DND-41 (cell line): ENCODE measurements at regions not wholly inside any gene's neighbourhood (a gene's known extent, or its start where the extent isn't known, plus 50 kb on each side); places are given as distances from the start of the nearest gene placed in this dataset.

Experiments
- ATAC-seq: fragments of 200-7000 bp; cut with Tn5 transposase; 3 replicates; pipeline ENCODE4 v1.9.1; 2021; ENCODE audit warnings: low read depth; ENCODE audit not compliant: insufficient read depth
- DNase-seq: peaks from one replicate; pipeline ENCODE4 v3.0.0-alpha.2; 2020
- H2AFZ ChIP-seq: 2 replicates; pipeline ENCODE4 v1.6.0; 2012; ENCODE audit warnings: low read depth, low read length
- H3K27ac ChIP-seq: 2 replicates; pipeline ENCODE4 v1.5.1; 2012; ENCODE audit warnings: low read length, inconsistent platforms
- H3K27me3 ChIP-seq: fragments of 200-600 bp; sonication (generic); 2 replicates; pipeline ENCODE4 v1.6.0; 2012; ENCODE audit warnings: low read length, mild to moderate bottlenecking, inconsistent platforms; ENCODE audit not compliant: insufficient read depth, poor library complexity
- H3K36me3 ChIP-seq: 2 replicates; pipeline ENCODE4 v1.5.1; 2012; ENCODE audit warnings: low read length, inconsistent platforms; ENCODE audit not compliant: insufficient read depth
- H3K4me1 ChIP-seq: 2 replicates; pipeline ENCODE4 v1.5.1; 2012; ENCODE audit warnings: mild to moderate bottlenecking, low read length; ENCODE audit not compliant: insufficient read depth
- H3K4me2 ChIP-seq: 2 replicates; pipeline ENCODE4 v1.6.0; 2012; ENCODE audit warnings: mild to moderate bottlenecking, moderate library complexity, low read length, inconsistent platforms; ENCODE audit not compliant: insufficient read depth
- H3K4me3 ChIP-seq, 2 experiments: fragments of 200-600 bp in 1 of 2; shearing (Covaris generic) in 1 of 2; 2 replicates each; pipeline ENCODE4 v1.5.1; 2012 to 2016; ENCODE audit warnings: inconsistent platforms in 2 of 2, low read length in 2 of 2, mild to moderate bottlenecking in 2 of 2, low read depth in 1 of 2, moderate library complexity in 1 of 2
- H3K79me2 ChIP-seq: 2 replicates; pipeline ENCODE4 v1.6.0; 2012; ENCODE audit warnings: low read length, inconsistent platforms; ENCODE audit not compliant: insufficient read depth
- H3K9ac ChIP-seq: 2 replicates; pipeline ENCODE4 v1.6.0; 2012; ENCODE audit warnings: low read depth, mild to moderate bottlenecking, inconsistent platforms, low read length, moderate library complexity
- H3K9me3 ChIP-seq: 2 replicates; pipeline ENCODE4 v1.5.1; 2012; ENCODE audit warnings: low read length, moderate library complexity, mild to moderate bottlenecking, inconsistent platforms; ENCODE audit not compliant: insufficient read depth, severe bottlenecking
- H4K20me1 ChIP-seq: 2 replicates; pipeline ENCODE4 v1.6.0; 2012; ENCODE audit warnings: low read length; ENCODE audit not compliant: insufficient read depth
- EZH2 ChIP-seq: IDR thresholded peaks from 3 replicates; pipeline ENCODE4 v1.6.1; 2012; ENCODE audit warnings: borderline replicate concordance, low read depth, mild to moderate bottlenecking, moderate library complexity, low read length, inconsistent platforms; ENCODE audit not compliant: severe bottlenecking
- TF ChIP-seq, protein P1 (sequence below): IDR thresholded peaks from 2 replicates; pipeline ENCODE4 v1.5.1; 2012; ENCODE audit warnings: borderline replicate concordance, low read length, moderate library complexity, mild to moderate bottlenecking; ENCODE audit not compliant: poor library complexity, severe bottlenecking; ENCODE audit errors: extremely low read depth

DNA sequence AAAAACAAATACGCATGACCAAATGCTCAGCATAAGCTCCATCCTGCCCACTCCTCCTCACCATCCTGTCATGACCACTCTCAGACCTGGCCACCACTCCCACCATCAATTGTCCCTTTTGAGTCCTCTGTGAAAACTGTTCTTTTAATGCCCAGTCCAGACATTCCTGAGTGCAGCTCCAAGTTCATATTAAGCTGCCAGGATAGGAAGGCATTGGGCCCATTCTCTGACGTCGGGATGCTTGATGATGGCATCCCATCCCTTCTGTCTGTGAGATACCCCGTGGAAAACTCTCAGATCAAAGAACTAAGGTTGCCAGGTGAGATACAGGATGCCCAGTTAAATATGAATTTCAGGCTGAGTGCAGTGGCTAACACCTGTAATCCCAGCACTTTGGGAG, 89.9 kb upstream of the KIF5B start:
- Histone ChIP-seq H3K27me3 (no peaks in the 10 kb centered on the region), H3K4me1 (peaks cover 7% of the 10 kb centered on the region), H3K4me3 (no peak overlapping the region), H3K9ac (no peak overlapping the region), H3K79me2 (no peaks in the 10 kb centered on the region), H2AFZ (no peak overlapping the region), H3K36me3 (no peaks in the 10 kb centered on the region), H3K9me3 (no peaks in the 10 kb centered on the region), H4K20me1 (no peaks in the 10 kb centered on the region), H3K27ac (no peak overlapping the region), H3K4me2 (no peak overlapping the region)
- TF ChIP-seq, protein P1, sequence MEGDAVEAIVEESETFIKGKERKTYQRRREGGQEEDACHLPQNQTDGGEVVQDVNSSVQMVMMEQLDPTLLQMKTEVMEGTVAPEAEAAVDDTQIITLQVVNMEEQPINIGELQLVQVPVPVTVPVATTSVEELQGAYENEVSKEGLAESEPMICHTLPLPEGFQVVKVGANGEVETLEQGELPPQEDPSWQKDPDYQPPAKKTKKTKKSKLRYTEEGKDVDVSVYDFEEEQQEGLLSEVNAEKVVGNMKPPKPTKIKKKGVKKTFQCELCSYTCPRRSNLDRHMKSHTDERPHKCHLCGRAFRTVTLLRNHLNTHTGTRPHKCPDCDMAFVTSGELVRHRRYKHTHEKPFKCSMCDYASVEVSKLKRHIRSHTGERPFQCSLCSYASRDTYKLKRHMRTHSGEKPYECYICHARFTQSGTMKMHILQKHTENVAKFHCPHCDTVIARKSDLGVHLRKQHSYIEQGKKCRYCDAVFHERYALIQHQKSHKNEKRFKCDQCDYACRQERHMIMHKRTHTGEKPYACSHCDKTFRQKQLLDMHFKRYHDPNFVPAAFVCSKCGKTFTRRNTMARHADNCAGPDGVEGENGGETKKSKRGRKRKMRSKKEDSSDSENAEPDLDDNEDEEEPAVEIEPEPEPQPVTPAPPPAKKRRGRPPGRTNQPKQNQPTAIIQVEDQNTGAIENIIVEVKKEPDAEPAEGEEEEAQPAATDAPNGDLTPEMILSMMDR, result no peak
- no peak for TF ChIP-seq EZH2
- ATAC-seq (no peak), DNase-seq (no peak)

DNA sequence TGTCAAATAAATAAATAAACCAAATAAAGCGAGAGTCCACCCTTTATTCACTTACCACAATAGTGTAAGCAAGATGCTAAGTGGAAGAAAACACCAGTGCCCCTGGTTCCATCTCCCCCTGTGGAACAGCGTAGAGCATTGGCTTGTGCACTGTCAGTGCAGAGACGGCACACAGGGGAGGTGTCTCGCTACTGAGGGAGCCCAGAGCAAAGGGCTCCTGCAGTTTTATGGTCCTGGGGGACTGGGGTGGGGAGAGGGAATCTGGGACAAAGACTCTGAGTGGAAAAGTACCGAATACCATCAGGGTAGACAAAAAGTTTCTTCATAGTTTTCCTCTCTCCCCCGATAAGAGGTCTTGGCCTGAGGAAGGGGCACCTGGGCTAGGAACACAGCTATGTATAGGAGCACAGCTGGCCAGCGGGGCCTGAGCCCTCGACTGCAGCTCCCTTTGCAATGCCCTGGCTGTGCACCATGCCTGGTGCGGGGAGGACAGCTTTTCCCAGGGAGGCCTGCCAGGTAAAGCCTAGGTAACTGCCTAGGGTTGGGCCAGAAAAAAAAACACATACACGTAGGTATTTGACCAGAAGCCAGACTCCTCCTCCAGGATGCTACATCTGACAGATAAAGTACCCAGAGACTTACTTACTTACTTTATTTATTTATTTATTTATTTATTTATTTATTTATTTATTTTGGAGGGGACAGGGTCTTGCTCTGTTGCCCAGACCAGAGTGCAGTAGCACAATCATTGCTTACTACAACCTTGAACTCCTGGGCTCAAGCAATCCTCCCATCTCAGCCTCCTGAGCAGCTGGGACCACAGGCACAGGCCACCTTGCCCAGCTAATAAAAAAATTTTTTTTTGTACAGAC, 88.8 kb upstream of the KIF5B start:
- H2AFZ ChIP-seq, result no peak overlapping the region

GRCh38 chr10:32143302-32143847, 87.2 kb upstream of the KIF5B start:
- Histone ChIP-seq H2AFZ (no peak overlapping the region), H3K4me1 (no peaks in the 10 kb centered on the region), H3K9ac (no peak overlapping the region), H3K27me3 (no peaks in the 10 kb centered on the region), H3K79me2 (no peaks in the 10 kb centered on the region), H3K36me3 (no peaks in the 10 kb centered on the region), H3K4me2 (no peak overlapping the region), H3K4me3 (no peak overlapping the region), H3K9me3 (no peaks in the 10 kb centered on the region), H4K20me1 (no peaks in the 10 kb centered on the region), H3K27ac (no peak overlapping the region)
- DNase-seq (no peak), ATAC-seq (no peak)
- TF ChIP-seq, protein P1, result no peak

More for the DNA sequence above, 88.8 kb upstream of the KIF5B start:
- TF ChIP-seq, protein P1, result no peak
- TF ChIP-seq EZH2, result no peak
- Histone ChIP-seq H3K9me3 (no peaks in the 10 kb centered on the region), H4K20me1 (no peaks in the 10 kb centered on the region), H3K9ac (no peak overlapping the region), H3K27ac (no peak overlapping the region), H3K4me3 (no peak overlapping the region), H3K79me2 (no peaks in the 10 kb centered on the region), H3K36me3 (no peaks in the 10 kb centered on the region), H3K4me1 (no peaks in the 10 kb centered on the region), H3K4me2 (no peak overlapping the region), H3K27me3 (no peaks in the 10 kb centered on the region)
- ATAC-seq (no peak), DNase-seq (no peak)
